Hematopoietic multipotent progenitor cell treated with erythropoietin and hydrocortisone succinate and interleukin-3 and kit ligand, for 17 days (in vitro differentiated cells): ENCODE measurements at regions not wholly inside any gene's neighbourhood (a gene's known extent, or its start where the extent isn't known, plus 50 kb on each side); places are given as distances from the start of the nearest gene placed in this dataset.

Experiments
- DNase-seq: peaks from one replicate; pipeline ENCODE4 v3.0.0-alpha.2; 2015; ENCODE audit warnings: low spot score

DNA sequence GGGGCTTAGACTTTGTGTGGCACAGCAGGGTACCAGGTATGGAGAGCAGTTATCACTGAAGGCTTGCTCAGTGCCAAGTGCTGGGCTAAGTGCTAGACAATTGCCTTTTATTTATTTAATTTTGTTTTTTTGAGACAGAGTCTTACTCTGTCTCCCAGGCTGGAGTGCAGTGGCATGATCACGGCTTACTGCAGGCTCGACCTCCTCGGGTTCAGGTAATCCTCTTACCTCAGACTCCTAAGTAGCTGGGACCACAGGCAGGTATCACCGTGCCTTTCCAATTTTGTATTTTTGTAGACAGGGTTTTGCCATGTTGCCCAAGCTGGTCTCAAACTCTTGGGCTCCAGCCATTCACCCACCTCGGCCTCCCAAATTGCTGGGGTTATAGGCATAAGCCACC lies 256.9 kb downstream of the ZNF536 start:
- no peak for DNase-seq

DNA sequence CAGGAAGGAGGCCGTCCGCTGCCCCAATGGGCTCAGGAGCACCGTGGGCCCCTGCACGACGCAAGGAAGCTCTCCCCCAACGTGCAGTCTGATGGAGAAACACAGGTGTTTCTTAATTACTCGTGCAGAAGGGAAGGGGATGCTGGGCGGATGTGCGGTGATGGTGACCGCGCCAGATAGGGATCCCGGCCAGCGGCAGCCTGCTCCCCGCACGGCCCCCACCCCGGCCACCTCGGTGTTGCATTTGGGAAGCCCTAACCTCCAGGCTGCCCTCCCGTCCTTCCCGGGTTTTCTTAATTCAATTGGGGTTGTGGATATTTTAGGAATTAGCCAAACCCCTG lies 254.4 kb downstream of the ZNF536 start:
- DNase-seq, result no peak

DNA sequence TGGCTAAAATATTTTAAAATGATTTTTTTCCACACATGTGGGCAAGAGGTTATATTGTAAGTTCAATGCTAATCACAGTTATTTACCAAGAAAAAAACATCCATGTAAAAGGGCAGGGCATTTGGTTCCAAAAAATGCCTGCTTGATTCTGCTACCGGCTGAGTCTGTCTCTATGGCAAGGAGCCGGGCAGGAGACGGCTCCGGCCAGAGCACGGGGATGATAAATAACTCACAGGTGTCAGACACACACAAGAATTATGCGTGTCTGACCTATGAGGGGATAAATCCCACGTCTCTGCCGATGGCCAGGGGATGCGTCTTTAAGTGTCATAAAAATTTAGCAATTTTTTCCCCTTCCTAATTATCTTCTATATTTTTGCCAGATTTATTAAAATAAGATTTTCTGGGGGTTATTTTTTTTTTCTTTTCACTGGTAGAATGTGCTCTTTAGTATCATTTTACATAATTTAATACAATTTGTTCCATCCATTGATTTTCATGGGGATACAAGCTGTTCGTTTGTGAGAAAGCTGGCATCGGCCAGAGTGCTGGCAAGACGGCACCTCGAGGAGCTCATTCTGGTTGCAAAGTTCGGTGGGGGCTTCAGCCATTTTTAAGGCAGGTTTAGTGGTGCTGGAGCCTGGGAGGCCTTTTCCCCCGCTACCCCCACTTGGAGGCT lies 253.9 kb downstream of the ZNF536 start:
- no peak for DNase-seq

DNA sequence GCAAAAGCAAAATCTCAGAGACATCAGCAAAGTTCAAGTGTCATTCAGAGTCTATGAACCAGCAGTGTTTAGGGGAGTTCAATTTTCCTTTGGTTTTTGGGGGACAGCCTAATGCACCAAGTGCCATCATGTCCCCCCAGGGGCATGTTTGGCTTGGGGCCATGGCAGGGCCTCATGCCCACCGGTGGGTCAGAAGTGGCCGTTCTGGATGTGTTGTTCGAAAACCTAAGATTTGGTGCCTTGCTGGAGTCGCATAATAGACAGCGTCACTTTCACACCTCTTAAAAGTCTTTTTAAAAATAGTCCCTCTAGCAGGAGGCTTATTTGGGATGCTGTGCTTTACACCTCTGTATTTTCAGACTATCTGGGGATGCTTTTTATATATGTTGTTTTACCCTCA lies 250.1 kb downstream of the ZNF536 start:
- no peak for DNase-seq

DNA sequence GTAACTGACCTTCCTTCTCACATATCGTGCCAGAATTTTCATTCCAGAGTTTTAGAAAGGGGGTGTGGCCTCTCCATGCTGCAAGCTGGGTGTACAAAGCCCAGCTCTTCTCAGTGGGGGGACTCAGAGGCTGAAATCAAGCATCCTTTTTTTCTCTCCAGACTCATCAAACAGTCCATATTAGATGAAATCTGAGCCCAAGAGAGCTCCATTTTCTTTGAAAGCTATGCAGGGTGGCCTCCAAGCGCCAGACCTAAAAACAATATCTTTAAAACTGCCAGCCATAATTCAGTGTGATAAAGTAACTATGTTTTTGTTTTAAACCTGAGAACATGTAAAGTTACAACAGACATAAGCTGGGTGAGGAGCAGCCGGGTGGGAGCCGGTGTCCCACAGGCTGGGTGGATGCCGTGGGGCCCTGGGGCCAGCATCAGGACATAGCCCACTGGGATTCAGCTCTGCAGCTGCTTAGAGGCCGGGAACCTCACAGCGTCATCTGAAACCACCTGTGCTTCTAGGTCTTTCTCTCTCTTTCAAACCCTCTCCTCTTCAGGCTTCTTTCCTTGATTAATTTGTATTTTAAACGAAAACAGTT lies 249.2 kb downstream of the ZNF536 start:
- DNase-seq, result no peak

DNA sequence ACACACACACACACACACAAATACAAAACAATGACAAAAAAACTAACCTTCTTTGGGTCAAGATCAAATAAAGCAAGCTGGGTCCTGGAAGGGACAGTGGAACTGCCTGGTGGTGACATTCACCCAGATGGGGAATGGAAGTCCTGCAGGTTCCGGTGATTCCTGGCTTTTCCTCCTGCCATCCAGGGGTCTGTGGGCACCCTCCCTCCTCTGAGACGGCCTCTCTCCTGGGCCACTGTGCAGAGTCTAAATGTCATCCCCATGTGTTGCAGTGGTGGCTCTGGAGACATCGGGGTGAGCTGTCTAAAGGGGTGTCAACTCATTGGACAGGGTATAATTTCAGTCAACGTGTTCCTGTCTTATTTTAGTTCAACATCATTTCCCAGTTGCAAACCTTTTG lies 248.2 kb downstream of the ZNF536 start:
- DNase-seq, result no peak

DNA sequence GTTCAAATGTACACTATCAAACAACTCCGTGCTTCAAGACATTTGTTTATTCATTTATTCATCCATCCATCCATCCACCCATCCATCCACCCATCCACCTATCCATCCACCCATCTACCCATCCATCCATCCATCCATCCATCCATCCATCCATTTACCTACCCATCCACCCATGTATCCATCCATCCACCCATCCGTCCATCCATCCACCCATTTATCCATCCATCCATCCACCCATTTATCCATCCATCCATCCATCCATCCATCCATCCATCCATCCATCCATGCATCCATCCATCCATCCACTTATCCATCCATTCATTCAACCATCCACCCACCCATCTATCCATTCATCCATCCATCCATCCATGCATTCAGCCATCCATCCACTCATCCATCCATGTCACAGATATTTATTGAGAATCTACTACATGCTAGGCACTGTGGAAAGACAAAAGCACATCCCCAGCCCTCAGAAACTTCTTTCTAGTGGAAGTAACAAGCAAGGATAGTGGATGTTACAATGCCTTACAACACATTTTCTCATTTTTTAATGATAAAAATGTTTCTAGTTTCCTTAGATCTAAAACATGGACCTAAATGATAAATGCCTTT lies 237.6 kb downstream of the ZNF536 start:
- no peak for DNase-seq

- no peak for DNase-seq
Measured at GRCh38 chr19:30608471-30608870, 236.3 kb downstream of the ZNF536 start.
